GM18909 (cell line): ENCODE measurements at regions not wholly inside any gene's neighbourhood (a gene's known extent, or its start where the extent isn't known, plus 50 kb on each side); places are given as distances from the start of the nearest gene placed in this dataset.

Source experiments
- ATAC-seq: cut with Tn5 transposase; IDR thresholded peaks from one replicate; pipeline ENCODE4 v1.9.1; 2021; ENCODE audit warnings: mild to moderate bottlenecking; ENCODE audit not compliant: unreplicated experiment, poor library complexity

DNA sequence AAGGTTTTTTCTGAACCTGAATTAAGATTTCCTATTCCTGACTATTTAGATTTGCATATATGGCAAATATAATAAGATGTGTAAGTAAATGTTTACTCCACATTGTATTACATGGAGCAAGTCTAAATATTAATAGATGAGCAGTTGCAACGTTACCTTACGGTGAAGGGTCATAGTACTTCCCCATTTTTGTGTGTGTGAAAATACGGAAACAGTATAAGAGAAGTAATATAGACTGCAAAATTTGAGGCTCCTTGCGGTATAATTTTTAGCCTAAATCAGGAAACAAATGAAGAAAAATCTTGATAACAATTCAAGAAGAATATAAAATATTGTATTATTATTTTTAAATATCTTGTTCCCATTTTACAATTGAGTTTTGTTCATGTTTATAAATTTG, 434.2 kb downstream of the GRB14 start:
- no peak for ATAC-seq

- ATAC-seq: no peak
Measured at GRCh38 chr2:164186591-164186990, 434.7 kb downstream of the GRB14 start.

GRCh38 chr2:164182116-164182627, 439.1 kb downstream of the GRB14 start:
- no peak for ATAC-seq

DNA sequence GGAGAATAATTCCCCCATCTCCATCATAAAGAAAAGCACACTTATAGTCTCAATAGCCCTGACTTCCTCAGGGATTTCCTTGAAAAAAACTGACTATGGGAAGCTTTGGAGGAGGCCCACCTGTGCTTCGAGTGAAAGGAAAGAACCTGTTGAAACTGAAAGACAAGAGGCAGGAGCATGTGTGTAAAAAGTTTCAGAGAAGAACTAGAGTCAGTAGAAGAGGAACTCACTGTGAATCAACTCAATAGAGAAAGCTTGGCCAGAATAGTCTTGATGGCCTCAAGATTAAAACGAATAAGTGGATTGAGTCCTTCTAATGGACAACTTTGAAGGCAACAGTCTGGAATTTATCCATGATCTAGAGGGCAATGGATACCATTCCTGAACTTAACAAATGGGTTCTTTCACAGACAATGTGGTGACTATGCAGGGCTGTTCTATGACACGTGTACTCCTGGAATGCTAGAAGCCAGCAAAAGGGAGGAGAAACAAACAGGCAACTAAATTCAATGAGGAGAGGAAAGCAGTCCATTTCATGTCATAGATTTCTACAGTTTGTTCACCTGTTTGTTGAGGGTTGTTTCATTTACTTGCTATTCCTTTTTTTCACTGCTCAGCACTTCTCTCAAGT, 442.3 kb downstream of the GRB14 start:
- no peak for ATAC-seq

DNA sequence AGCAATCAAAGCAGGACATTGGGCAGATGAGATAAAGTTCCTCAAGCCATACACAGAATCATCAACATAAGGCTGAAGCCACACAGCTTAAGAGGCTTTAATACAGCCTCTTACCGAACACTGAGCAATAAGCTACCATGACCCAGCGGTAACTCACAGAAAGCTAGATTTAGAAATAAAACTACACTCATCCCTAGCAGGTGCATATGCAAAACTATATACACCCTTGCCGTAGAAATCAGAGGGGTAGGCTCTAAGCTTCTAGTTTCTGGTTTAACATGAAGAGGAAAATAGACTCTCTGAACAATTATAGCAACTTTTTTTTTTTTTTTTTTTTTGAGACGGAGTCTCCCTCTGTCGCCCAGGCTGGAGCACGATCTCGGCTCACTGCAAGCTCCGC, 428.8 kb upstream of the FIGN start:
- ATAC-seq: no peak

DNA sequence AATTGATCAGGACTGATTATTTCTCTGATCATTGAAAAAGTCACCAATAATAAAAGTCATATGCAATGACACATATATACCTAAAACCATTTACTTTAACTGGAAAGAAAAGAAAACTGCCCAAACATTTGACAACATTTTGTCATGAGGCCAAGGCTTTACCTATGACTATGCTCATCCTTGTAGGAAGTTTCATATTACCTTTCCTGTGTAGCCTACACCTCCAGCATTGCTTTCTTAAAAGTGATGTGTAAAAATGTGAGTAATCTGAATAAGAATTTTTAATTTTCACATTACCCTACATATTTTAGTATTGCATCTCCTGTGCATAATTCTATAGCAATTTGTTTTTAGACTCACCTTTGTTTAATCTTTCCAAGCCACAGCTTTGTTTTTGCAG, 419.8 kb upstream of the FIGN start:
- ATAC-seq: no peak

DNA sequence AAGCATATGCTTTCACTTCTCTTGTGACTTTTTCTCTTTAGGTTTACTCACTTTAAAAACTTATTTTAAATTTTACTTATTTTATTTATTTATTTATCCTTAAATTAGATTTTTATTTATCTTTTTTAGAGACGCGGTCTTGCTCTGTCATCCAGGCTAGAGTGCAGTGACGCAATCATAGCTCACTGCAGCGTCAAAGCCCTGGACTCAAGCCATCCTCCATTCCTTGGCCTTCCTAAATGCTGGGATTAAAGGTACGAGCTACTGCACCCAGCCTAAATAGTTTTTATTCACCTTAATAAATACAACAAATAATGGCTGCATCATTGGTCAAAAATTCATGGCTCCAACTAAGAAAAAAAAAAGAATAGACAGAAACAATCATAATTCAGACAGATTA, 415.7 kb upstream of the FIGN start:
- no peak for ATAC-seq

- no peak for ATAC-seq
Measured at GRCh38 chr2:164150604-164151003, 414.8 kb upstream of the FIGN start.

- ATAC-seq: no peak
Measured at GRCh38 chr2:164146441-164146840, 410.6 kb upstream of the FIGN start.

DNA sequence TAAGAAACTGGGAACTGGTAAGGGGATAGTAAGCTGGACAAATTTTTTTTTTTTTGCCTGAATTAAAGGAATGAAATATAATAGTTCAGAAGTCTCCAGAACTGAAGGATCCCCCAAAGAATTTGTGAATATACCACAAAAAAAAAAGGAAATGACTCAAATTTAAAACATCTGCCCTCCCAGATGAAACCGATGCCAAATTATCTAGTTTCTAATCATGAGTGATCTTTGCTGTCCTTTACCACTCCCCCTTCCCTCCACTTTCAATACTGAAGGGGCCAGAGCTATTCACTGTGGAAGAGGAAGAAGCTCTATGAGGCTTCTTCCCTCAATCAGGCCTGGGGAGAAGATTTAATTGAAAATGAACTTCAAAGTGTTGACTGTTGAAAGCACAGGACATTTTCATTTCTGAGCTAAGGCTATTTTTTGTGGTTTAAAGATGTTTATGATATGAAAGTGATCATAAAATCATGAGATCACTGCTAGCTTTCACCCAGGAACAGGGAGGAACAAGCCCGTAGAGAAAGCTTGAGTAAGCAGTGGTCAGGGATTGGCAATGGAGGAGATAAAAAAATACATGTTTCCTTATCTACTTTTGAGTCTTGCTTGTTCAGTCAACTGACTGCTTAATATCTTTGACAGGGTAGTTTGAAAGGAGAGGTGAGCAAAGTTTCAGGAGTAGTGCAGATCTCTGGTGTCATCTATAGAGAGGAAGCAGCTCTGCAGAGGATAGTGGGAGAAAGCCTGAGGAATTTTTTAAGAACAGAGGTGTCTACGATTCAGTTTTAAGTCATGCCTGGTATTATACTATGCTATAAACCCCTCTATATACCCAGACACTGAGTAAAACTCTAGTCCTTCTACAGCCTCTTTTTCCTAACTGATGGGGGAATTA, 409.5 kb upstream of the FIGN start:
- peak; percentile 46 for ATAC-seq

- no peak for ATAC-seq
Measured at GRCh38 chr2:164143183-164143930, 407.5 kb upstream of the FIGN start.

- ATAC-seq: no peak
Measured at GRCh38 chr2:164142755-164143154, 406.9 kb upstream of the FIGN start.

GRCh38 chr2:164141271-164141670, 405.5 kb upstream of the FIGN start:
- ATAC-seq: no peak

DNA sequence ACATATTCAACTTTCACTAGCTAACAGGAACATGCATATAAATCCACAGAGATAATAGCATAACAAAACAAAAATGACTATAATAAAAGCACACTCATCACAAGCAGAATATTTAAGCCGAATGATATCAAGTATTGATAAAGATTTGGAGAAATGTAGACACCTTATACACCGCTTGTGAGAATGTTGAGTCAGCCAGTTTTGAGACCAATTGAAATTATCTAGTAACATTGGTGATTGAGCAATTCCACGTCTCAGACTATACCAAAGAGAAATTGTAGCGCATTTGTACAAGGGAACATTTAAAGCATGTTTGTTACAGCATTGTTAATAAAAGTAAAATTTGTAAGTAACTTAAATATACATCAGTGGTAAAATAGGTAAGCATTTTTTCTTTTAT, 402.9 kb upstream of the FIGN start:
- no peak for ATAC-seq

DNA sequence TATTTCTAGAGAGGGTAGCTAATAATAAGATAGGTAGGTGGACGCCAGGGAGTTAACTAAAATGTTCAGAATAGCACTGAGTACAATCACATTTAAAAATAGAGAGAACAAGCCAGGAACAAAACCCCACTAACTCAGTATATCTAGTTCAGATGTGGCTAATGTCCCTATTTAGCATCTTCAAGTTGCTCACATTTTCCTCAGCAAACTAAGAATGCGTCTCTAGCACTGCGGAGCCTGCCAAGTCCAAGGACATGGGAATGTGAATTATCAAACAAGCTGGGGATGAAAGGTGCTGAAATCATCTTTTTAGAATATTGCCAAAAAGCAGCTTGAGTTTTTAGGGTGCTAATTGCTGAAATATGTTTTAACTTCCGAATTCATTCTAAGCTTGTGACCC, 398.5 kb upstream of the FIGN start:
- ATAC-seq: no peak

GRCh38 chr2:164127971-164128527, 392.2 kb upstream of the FIGN start:
- no peak for ATAC-seq

DNA sequence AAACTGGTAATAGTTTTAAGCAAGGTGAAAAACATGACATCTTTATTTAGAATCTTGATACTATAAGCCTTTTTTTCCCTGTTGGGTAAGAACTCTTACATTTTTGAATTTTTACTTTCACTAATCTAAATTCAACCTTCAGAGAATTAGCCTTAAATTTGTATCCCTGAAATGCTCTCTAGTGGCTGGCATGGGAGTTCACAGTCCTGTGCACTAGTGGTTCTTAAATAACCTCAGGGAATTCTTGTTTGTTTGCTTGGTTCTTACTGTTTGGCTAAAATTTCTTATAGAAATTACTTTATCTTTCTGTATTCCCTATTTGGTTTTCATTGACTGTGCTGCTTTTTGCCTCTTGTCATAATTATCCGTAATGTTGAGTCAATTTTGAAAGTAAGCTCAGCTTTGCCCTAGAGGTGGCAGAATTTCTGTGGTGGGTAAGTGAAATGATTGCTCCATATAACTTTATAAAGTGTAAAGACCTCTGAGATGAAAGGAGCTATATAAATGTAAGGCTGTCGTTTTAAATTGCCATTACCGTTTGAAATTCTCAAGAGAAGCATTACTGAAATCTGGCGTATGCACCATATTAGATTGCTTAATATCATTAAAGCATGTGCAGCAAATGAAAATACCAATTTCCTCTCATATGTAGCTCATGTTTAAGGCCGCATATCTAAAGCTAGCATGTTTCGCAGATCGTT, 391.3 kb upstream of the FIGN start:
- no peak for ATAC-seq

- ATAC-seq: no peak
Measured at GRCh38 chr2:164115806-164116205, 380.0 kb upstream of the FIGN start.

DNA sequence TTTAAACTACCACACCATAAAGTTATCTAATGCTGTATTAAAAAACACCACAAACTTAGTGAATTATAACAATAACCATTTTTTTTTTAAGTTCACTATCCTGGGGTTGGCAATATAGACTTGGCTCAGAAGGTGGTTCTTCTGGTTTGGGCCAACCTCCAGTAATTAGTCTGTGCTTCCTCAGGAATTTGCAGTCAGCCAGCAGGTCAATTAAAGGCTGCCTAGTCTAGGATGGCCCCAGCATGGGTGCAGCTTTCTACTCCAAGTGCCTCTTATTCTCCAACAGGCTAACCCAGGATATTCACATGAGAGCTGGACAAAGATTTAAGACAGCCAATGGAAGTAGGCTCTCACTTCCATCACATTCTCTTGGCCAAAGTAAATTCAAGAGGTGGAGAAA, 379.1 kb upstream of the FIGN start:
- ATAC-seq: no peak

GRCh38 chr2:164112105-164112504, 376.3 kb upstream of the FIGN start:
- ATAC-seq: no peak
